Retinal pigment epithelial cell (primary cell): ENCODE measurements at regions not wholly inside any gene's neighbourhood (a gene's known extent, or its start where the extent isn't known, plus 50 kb on each side); places are given as distances from the start of the nearest gene placed in this dataset.
"Not testable (repeated sequence)": the region's sequence is repeated elsewhere in the genome, so short reads cannot be mapped to it uniquely, and the experiment has no call there.

ENCODE experiments used
- DNase-seq: peaks from one replicate; pipeline ENCODE4 v3.0.0-alpha.2; 2010; ENCODE audit warnings: low read depth
- H3K4me3 ChIP-seq: 2 replicates; pipeline ENCODE4 v1.5.1; 2011; ENCODE audit warnings: mild to moderate bottlenecking, low read length, control low read depth, moderate library complexity
- CTCF ChIP-seq: conservative IDR thresholded peaks from 2 replicates; pipeline ENCODE4 v1.5.1; 2011; ENCODE audit warnings: low read depth, low read length, control low read depth, inconsistent platforms

GRCh38 chr19:28636016-28636629, 576.8 kb downstream of the UQCRFS1 start:
- no peak for DNase-seq
- TF ChIP-seq CTCF, result no peak
- H3K4me3 ChIP-seq, result no peak overlapping the region

GRCh38 chr19:28634837-28635236, 578.1 kb downstream of the UQCRFS1 start:
- TF ChIP-seq CTCF, result no peak
- no peak overlapping the region for H3K4me3 ChIP-seq
- DNase-seq, result no peak

- TF ChIP-seq CTCF, result no peak
- H3K4me3 ChIP-seq, result no peak overlapping the region
- no peak for DNase-seq
Observed at GRCh38 chr19:28634019-28634328, 579.0 kb downstream of the UQCRFS1 start.

GRCh38 chr19:28633319-28634018, 579.5 kb downstream of the UQCRFS1 start:
- TF ChIP-seq CTCF, result peak; percentile 94
- peak; percentile 7 for DNase-seq
- no peak overlapping the region for H3K4me3 ChIP-seq

GRCh38 chr19:28632371-28633080, 580.4 kb downstream of the UQCRFS1 start:
- no peak overlapping the region for H3K4me3 ChIP-seq
- TF ChIP-seq CTCF, result no peak
- DNase-seq, result no peak

GRCh38 chr19:28631961-28632360, 581.0 kb downstream of the UQCRFS1 start:
- no peak for TF ChIP-seq CTCF
- no peak for DNase-seq

GRCh38 chr19:28627669-28628068, 585.3 kb downstream of the UQCRFS1 start:
- no peak for DNase-seq

More at GRCh38 chr19:28631961-28632360, 581.0 kb downstream of the UQCRFS1 start:
- H3K4me3 ChIP-seq, result no peak overlapping the region

DNA sequence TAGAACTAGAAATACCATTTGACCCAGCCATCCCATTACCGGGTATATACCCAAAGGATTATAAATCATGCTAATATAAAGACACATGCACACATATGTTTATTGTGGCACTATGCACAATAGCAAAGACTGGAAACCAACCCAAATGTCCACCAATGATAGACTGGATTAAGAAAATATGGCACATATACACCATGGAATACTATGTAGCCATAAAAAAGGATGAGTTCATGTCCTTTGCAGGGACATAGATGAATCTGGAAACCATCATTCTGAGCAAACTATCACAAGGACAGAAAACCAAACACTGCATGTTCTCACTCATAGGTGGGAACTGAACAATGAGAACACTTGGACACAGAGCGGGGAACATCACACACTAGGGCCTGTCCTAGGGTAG, 586.5 kb downstream of the UQCRFS1 start:
- not testable (repeated sequence) for DNase-seq, H3K4me3 ChIP-seq

More at GRCh38 chr19:28627669-28628068, 585.3 kb downstream of the UQCRFS1 start:
- H3K4me3 ChIP-seq, result no peak overlapping the region
- no peak for TF ChIP-seq CTCF
